ENCODE measurements at regions not wholly inside any gene's neighbourhood (a gene's known extent, or its start where the extent isn't known, plus 50 kb on each side); places are given as distances from the start of the nearest gene placed in this dataset.
"Not testable (repeated sequence)": the region's sequence is repeated elsewhere in the genome, so short reads cannot be mapped to it uniquely, and the experiment has no call there.

GRCh38 chr22:48937032-48937639, 890.5 kb downstream of the BRD1 start:
- DNase-seq, result no peak

- DNase-seq, result no peak
Measured at GRCh38 chr22:48936391-48936790, 891.3 kb downstream of the BRD1 start.

- no peak for DNase-seq
Measured at GRCh38 chr22:48934446-48934845, 893.2 kb downstream of the BRD1 start.

- DNase-seq, result no peak
Measured at GRCh38 chr22:48931452-48931851, 896.2 kb downstream of the BRD1 start.

- no peak for DNase-seq
Measured at GRCh38 chr22:48929276-48929790, 898.3 kb downstream of the BRD1 start.

- no peak for DNase-seq
Measured at GRCh38 chr22:48927591-48927990, 900.1 kb downstream of the BRD1 start.

- no peak for DNase-seq
Measured at GRCh38 chr22:48926643-48927042, 901.0 kb downstream of the BRD1 start.

GRCh38 chr22:48926136-48926535, 901.5 kb downstream of the BRD1 start:
- no peak for DNase-seq

GRCh38 chr22:48925450-48925849, 902.2 kb downstream of the BRD1 start:
- DNase-seq, result no peak

- no peak for DNase-seq
Measured at GRCh38 chr22:48923996-48924395, 903.7 kb downstream of the BRD1 start.

GRCh38 chr22:48923165-48923865, 904.4 kb downstream of the BRD1 start:
- no peak for DNase-seq

- DNase-seq, result no peak
Measured at GRCh38 chr22:48921411-48921903, 906.2 kb downstream of the BRD1 start.

- DNase-seq, result no peak
Measured at GRCh38 chr22:48920776-48921241, 906.9 kb downstream of the BRD1 start.

- DNase-seq, result no peak
Measured at GRCh38 chr22:48919851-48920589, 907.7 kb downstream of the BRD1 start.

GRCh38 chr22:48919187-48919590, 908.5 kb downstream of the BRD1 start:
- no peak for DNase-seq

- no peak for DNase-seq
Measured at GRCh38 chr22:48918585-48919186, 909.0 kb downstream of the BRD1 start.

- DNase-seq, result not testable (repeated sequence)
Measured at GRCh38 chr22:48912356-48913066, 915.2 kb downstream of the BRD1 start.

GRCh38 chr22:48911647-48912046, 916.0 kb downstream of the BRD1 start:
- not testable (repeated sequence) for DNase-seq

- not testable (repeated sequence) for DNase-seq
Measured at GRCh38 chr22:48911067-48911466, 916.6 kb downstream of the BRD1 start.

GRCh38 chr22:48908547-48908946, 919.1 kb downstream of the BRD1 start:
- no peak for DNase-seq

GRCh38 chr22:48907591-48907990, 920.1 kb downstream of the BRD1 start:
- DNase-seq, result no peak

- DNase-seq, result no peak
Measured at GRCh38 chr22:48906216-48906835, 921.3 kb downstream of the BRD1 start.
